ENCODE measurements at regions not wholly inside any gene's neighbourhood (a gene's known extent, or its start where the extent isn't known, plus 50 kb on each side); places are given as distances from the start of the nearest gene placed in this dataset.
A peak's percentile ranks its signal among the peaks of the same experiment; 100 is the strongest.

DNA sequence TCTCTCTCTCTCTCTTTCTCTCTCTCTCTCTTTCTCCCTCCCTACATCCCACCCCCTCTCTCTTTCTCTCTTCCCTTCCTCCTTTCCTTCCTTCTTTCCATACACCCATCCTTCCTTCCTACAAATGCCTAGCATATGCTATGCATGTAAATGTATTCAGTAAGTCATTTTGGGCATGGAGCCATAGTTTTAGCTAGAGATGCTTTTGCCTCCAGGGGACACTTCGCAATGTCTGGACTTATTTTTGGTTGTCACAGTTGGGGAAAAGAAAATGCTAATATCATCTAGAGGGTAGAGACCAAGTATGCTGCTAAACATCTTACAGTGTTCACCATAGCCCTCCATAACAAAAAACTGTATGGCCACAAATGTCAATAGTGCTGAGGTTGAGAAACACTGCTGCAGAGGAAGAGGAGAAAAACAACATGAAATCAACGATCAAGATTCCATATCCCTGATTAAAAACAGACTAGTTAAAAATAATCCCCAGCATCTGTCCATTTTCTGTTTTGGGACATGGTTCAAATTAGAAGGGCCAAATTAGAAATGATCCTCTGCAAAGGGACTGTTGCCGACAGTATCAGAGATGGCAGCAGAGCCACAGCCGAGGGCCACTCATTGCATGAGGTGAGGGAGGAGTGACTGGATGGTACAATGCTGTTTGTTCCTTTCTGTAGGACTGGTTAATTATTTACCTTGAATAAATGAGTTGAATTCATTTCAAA, 152.7 kb downstream of the SH3BGRL2 start:
- H3K27ac ChIP-seq, result no peak overlapping the region

GRCh38 chr6:79782792-79783580, 151.9 kb downstream of the SH3BGRL2 start:
- no peak overlapping the region for H3K27ac ChIP-seq
- TF ChIP-seq, protein P1, sequence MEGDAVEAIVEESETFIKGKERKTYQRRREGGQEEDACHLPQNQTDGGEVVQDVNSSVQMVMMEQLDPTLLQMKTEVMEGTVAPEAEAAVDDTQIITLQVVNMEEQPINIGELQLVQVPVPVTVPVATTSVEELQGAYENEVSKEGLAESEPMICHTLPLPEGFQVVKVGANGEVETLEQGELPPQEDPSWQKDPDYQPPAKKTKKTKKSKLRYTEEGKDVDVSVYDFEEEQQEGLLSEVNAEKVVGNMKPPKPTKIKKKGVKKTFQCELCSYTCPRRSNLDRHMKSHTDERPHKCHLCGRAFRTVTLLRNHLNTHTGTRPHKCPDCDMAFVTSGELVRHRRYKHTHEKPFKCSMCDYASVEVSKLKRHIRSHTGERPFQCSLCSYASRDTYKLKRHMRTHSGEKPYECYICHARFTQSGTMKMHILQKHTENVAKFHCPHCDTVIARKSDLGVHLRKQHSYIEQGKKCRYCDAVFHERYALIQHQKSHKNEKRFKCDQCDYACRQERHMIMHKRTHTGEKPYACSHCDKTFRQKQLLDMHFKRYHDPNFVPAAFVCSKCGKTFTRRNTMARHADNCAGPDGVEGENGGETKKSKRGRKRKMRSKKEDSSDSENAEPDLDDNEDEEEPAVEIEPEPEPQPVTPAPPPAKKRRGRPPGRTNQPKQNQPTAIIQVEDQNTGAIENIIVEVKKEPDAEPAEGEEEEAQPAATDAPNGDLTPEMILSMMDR (conservative IDR thresholded peaks at IDR 0.05), result no peak
- no peak for TF ChIP-seq ZFX (IDR thresholded peaks at IDR 0.05)

More for the DNA sequence above, 152.7 kb downstream of the SH3BGRL2 start:
- TF ChIP-seq, protein P1 (conservative IDR thresholded peaks at IDR 0.05), result no peak
- TF ChIP-seq ZFX (IDR thresholded peaks at IDR 0.05), result no peak

DNA sequence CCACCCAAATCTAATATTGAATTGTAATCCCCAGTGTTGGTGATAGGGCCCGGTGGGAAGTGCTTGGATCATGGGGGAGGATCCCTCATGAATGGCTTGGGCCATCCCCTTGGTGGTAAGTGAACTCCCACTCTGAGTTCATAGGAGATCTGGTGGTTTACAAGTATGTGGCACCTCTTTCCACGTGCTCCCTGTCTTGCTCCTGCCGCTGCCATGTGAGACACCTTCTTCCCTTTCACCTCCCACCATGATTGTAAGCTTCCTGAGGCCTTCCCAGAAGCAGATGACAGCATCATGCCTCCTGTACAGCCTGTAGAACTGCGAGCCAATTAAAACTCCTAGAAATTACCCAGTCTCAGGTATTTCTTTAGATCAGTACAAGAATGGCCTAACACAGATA, 150.8 kb downstream of the SH3BGRL2 start:
- TF ChIP-seq ZFX (IDR thresholded peaks at IDR 0.05), result no peak
- TF ChIP-seq, protein P1 (conservative IDR thresholded peaks at IDR 0.05), result no peak
- H3K27ac ChIP-seq, result no peak overlapping the region

GRCh38 chr6:79780881-79781280, 149.8 kb downstream of the SH3BGRL2 start:
- no peak overlapping the region for H3K27ac ChIP-seq
- TF ChIP-seq, protein P1 (conservative IDR thresholded peaks at IDR 0.05), result no peak
- no peak for TF ChIP-seq ZFX (IDR thresholded peaks at IDR 0.05)

DNA sequence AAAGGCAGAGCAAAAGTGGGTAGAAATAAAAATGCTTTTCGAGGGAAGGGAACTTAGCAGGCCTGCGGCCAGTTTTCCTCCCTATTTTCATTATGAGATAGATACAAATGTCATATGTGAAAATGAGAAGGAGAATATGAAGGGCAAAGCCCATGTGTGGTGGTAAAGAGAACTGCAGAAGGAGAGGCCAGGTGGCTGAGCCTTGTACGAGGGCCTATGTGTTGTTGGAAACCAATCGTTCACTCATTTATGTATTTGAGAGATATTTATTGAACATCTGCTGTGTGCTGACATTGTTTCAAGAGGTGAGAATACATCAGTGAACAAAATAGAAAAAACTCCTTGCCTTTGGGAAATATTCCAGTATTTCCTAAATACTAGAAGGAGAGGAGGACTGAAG, 147.7 kb downstream of the SH3BGRL2 start:
- no peak overlapping the region for H3K27ac ChIP-seq

GRCh38 chr6:79777713-79778579, 146.8 kb downstream of the SH3BGRL2 start:
- H3K27ac ChIP-seq, result no peak overlapping the region
- no peak for TF ChIP-seq ZFX (IDR thresholded peaks at IDR 0.05)
- TF ChIP-seq, protein P1 (conservative IDR thresholded peaks at IDR 0.05), result peak; percentile 93

More for the DNA sequence above, 147.7 kb downstream of the SH3BGRL2 start:
- no peak for TF ChIP-seq ZFX (IDR thresholded peaks at IDR 0.05)

- TF ChIP-seq, protein P1 (conservative IDR thresholded peaks at IDR 0.05), result no peak
- TF ChIP-seq ZFX (IDR thresholded peaks at IDR 0.05), result no peak
- H3K27ac ChIP-seq, result no peak overlapping the region
Measured at GRCh38 chr6:79776076-79776475, 144.9 kb downstream of the SH3BGRL2 start.
